ENCODE measurements at regions not wholly inside any gene's neighbourhood (a gene's known extent, or its start where the extent isn't known, plus 50 kb on each side); places are given as distances from the start of the nearest gene placed in this dataset.
"Not testable (repeated sequence)": the region's sequence is repeated elsewhere in the genome, so short reads cannot be mapped to it uniquely, and the experiment has no call there.

DNA sequence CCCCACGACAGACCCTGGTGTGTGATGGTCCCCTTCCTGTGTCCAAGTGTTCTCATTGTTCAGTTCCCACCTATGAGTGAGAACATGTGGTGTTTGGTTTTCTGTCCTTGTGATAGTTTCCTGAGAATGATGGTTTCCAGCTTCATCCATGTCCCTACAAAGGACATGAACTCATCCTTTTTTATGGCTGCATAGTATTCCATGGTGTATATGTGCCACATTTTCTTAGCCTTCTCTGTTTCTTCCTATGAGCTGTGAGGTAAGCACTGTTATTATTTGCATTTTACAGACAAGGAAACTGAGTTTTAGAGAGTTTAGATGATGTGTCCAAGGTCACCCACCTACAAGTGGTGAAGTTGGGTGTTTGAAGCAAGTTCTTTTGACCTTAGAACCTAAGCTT, 51.1 kb upstream of the BNC1 start:
- DNase-seq: not testable (repeated sequence)

GRCh38 chr15:83339396-83339795, 54.9 kb upstream of the BNC1 start:
- DNase-seq: no peak

DNA sequence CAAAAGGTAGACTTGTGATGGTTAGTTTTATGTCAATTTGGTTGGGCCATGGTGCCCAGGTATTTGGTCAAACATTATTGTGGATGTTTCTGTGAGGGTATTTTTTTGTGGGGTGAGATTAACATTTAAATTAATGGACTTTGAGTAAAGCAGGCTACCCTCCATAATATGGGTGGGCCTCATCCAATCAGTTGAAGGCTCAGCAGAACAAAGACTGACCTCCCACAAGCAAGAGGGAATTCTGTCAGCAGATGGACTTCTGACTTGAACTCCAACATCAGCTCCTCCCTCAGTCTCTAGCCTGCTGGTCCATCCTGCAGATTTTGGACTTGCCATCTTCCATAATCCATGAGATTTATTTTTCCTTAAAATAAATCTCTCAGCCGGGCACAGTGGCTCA, 55.6 kb upstream of the BNC1 start:
- no peak for DNase-seq

GRCh38 chr15:83346342-83346741, 61.9 kb upstream of the BNC1 start:
- no peak for DNase-seq

GRCh38 chr15:83352119-83352518, 67.7 kb upstream of the BNC1 start:
- no peak for DNase-seq

DNA sequence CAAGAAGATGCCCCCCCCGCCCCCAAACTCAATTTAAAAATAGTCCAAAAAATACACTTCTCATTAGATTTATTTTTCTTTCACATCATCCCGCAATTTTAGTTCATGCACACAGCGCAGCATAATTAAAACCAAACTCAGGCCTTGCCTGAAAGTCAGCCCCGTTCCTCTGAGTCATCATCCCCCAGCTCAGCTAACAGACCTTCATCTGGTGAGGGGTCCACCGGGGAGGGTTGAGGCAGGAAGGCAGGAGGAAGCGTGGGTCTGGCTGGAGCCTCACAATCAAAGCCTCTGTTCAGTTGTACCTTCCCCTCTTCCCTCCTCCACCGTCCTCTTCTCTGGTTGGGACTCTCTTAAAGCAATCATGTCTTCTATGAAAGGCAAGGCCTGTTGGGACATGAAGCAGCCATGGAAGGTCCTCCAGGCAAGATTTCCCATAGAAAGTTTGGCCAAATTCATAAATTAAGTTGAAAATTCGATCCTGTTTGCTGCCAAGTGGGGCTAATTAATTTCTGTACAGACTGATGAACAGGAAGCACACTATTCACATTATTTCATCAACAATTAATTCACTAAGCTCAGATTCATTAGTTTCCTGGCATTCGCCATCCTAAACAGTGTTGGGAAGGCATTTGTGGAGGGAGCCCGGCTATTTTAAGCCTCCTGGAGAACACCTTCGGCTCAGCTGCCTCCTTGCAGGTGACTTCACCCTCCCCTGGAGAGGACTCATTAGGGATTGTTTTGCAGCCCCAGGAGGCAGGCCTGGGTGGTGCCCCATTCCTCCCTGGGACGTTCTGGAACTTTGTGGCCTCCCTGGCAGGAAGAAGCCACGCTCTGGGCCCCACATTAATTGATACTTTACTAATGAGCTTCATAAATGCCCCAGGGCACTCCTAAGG, 72.3 kb upstream of the BNC1 start:
- DNase-seq: no peak

DNA sequence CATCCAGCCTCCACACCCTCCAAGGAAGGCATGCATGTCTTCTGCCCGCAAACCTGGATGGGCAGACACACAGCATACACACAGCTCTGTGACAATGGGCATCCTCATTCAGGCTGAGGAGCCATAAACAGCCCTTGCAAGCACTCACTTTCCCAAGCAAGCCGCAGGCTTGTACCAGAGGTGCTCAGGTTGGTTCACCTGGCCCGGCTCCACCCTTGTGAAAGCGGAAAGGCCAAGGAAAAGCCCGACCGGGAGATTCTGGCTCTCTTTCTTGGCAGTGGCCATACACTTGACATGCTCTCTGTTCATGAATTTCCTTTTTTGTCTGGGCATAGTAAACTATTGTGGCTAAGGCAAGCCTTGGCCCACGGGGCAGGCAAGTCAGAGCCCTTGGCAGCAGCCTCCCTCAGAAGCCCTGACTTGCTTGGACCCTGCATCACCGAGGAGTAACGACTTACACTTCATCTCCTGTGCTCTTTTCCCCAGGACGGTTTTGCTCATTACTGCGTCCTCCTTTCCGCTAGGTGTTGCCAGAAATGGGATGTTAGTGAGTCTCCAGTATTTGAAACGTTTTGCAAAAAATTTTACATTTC, 74.6 kb upstream of the BNC1 start:
- DNase-seq: no peak

DNA sequence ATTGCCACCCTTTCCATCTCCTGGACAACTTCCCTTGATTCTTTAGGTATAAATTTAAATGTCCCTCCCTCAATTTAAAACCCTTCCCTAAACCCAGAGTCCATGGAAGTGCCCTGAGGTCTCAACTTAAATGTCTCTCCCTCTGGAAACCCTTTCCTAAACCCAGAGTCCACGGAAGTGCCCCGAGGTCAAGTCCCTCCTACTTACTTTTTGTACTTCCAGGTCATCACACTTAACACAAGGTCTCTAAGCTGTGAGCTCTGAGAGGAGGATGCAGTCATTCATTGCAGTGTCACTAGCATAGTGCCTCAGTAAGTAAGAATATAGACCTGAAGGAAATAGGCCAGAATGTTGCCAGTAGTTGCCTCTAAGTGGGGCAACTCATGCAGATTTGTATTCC, 78.2 kb upstream of the BNC1 start:
- DNase-seq: no peak

GRCh38 chr15:83364501-83364900, 80.0 kb upstream of the BNC1 start:
- no peak for DNase-seq

- no peak for DNase-seq
Observed at GRCh38 chr15:83365370-83365938, 81.0 kb upstream of the BNC1 start.

- peak; percentile 5 for DNase-seq
Observed at GRCh38 chr15:83372434-83372891, 74.7 kb upstream of the SH3GL3 start.

DNA sequence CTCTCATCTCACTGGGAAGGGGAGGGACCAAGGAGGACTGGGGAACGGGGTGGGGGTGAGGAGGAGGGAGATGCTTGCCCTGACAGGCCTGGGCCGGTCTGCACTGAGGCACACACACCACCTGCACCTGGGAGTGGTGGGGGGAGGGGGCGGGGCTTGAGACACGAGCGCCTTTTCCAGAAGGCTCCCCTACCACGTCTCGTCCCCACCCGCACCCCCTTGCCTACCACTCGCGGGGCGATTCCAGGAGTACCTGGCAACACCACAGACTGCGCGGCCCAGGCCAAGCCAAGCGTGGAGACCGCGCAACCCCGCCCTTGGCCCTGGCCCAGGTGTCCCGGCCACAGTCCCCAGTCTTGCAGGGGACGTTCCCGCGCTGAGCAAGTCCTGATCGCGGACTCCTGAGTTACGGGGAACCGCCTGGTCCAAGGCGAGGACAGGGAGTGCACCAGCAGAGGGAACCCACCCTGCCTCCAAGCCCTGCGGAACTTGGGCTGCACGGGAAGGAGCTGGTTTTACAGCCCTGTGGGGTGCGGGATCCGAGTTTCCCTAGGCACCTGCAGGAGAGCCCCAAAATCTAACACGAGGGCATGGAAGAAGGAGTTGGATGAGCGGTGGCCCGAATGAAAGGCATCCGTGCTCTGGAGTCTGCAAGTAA, 68.1 kb upstream of the SH3GL3 start:
- no peak for DNase-seq

DNA sequence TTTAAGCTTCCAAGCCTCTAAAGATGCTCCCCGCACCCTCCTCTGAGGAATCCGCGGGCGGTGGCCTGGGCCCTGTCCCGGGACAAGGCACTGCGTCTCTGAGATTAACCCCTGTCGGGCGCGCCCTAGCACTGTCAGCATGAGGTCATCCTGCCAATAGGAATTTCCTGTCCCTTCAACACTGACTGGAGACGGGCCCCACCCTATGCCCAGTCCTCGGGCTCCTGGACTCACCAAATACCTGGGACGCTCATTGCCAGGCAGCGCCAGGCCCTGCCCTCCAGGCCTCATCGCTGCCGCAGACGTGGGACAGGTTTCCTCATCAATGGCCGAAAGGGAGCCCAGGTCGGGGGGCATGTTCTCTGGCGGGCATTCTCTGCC, 67.6 kb upstream of the SH3GL3 start:
- DNase-seq: no peak

GRCh38 chr15:83380059-83380458, 67.1 kb upstream of the SH3GL3 start:
- DNase-seq: no peak

- DNase-seq: no peak
Observed at GRCh38 chr15:83380682-83381081, 66.5 kb upstream of the SH3GL3 start.

GRCh38 chr15:83383608-83384139, 63.5 kb upstream of the SH3GL3 start:
- not testable (repeated sequence) for DNase-seq

DNA sequence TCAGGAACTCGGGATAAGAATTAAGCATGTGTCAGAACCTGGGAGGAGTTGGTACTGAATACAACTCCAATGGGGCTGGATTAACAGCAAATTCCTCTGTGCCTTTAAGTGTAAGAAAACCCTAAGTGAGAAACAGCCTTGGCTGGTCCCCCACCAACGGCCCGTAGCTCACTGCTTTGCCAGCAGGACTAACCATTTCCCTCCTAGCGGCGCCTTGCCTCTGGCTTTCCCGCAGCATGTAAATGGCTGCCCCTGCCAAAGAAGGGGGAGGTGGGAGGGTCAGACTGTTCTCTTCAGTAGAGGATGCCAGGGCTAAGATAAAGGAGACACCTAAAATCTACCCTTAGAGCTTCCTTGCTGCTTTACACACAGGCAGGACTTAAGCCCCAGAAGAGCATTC, 51.0 kb upstream of the SH3GL3 start:
- DNase-seq: no peak
